ENCODE measurements at regions not wholly inside any gene's neighbourhood (a gene's known extent, or its start where the extent isn't known, plus 50 kb on each side); places are given as distances from the start of the nearest gene placed in this dataset.

DNA sequence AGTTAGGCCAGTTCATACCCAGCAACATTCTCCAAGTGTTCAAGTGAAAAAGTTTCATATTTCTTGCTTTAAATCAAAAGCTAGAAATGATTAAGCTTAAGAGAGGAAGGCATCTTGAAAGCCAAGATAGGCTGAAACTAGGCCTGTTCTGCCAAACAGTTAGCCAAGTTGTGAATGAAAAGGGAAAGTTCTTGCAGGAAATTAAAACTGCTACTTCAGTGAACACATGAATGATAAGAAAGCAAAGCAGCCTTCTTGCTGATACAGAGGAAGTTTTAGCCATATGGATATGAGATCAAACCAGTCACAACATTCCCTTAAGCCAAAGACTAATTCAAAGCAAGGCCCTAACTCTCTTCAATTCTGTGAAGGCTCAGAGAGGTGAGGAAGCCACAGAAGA lies 274.7 kb downstream of the TUSC7 start:
- TF ChIP-seq, protein P1, sequence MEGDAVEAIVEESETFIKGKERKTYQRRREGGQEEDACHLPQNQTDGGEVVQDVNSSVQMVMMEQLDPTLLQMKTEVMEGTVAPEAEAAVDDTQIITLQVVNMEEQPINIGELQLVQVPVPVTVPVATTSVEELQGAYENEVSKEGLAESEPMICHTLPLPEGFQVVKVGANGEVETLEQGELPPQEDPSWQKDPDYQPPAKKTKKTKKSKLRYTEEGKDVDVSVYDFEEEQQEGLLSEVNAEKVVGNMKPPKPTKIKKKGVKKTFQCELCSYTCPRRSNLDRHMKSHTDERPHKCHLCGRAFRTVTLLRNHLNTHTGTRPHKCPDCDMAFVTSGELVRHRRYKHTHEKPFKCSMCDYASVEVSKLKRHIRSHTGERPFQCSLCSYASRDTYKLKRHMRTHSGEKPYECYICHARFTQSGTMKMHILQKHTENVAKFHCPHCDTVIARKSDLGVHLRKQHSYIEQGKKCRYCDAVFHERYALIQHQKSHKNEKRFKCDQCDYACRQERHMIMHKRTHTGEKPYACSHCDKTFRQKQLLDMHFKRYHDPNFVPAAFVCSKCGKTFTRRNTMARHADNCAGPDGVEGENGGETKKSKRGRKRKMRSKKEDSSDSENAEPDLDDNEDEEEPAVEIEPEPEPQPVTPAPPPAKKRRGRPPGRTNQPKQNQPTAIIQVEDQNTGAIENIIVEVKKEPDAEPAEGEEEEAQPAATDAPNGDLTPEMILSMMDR (IDR thresholded peaks at IDR 0.05), result no peak
- TF ChIP-seq EP300 (IDR thresholded peaks at IDR 0.05; ENCODE audit: low read depth), result no peak

Data from transverse colon (tissue), 3 donors.